ENCODE measurements at regions not wholly inside any gene's neighbourhood (a gene's known extent, or its start where the extent isn't known, plus 50 kb on each side); places are given as distances from the start of the nearest gene placed in this dataset.

- TF ChIP-seq CTCF (IDR thresholded peaks at IDR 0.05; ENCODE audit: borderline replicate concordance, extremely low read depth, low read length, poor library complexity, severe bottlenecking): no peak
- TF ChIP-seq EZH2 (IDR thresholded peaks at IDR 0.05; ENCODE audit: borderline replicate concordance, low read depth, low read length, severe bottlenecking): no peak
Measured at GRCh38 chr10:55287346-55287745, 486.3 kb upstream of the PCDH15 start.

Measured in DND-41 (cell line).